H54 (cell line): ENCODE measurements at regions not wholly inside any gene's neighbourhood (a gene's known extent, or its start where the extent isn't known, plus 50 kb on each side); places are given as distances from the start of the nearest gene placed in this dataset.

ENCODE experiments used
- DNase-seq: peaks from one replicate; pipeline ENCODE4 v3.0.0; 2011; ENCODE audit warnings: low spot score, mixed read lengths; ENCODE audit not compliant: insufficient read length
- FAIRE-seq: peaks from 3 replicates; lab custom pipeline; 2011; peaks lifted over from hg19 to GRCh38; lab: Jason Lieb, UNC
- POLR2A ChIP-seq: IDR thresholded peaks from 2 replicates; pipeline ENCODE4 v1.6.1; 2011; ENCODE audit warnings: low read depth, mild to moderate bottlenecking, low read length

GRCh38 chr2:40548521-40548920 is 96.6 kb upstream of the SLC8A1 start:
- DNase-seq (no peak), FAIRE-seq (no peak)
- TF ChIP-seq POLR2A, result no peak

DNA sequence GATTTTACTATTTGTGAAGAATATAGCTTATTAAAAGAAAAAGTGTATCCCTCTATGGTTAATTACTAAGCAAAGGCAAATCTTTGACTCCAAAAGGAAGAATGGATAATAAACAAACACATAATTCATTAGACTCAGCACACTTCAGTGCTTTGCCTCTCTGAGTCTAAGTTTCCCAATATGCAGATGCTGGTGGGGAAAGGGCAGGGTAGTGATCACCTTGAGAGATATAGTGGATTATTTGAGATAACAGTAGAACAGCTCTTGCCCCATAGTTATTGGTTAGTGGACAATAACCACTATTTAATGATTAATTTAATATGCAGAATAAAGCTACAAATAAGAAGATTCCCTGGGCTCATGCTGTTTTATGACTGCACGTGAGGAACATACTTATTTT is 98.2 kb upstream of the SLC8A1 start:
- TF ChIP-seq POLR2A, result no peak
- no peak for DNase-seq
- FAIRE-seq, result no peak

DNA sequence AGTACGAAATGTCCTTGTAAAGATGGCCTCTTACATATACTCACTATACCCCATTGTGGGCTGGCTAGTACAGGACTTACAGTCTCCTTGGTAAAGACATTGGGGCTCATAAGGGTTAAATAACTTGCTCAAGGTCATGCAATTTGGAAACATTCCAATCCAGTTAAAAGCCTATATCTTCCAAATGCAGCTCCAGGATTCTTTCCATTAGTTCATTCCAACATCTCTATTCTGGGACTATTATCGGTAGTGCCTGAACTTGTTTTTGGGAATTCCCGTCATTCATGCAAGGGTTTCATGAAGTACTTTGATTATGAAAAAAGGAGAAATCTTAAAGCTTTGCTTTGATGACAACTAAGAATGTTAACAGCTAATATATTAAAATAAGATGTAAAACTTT is 99.2 kb upstream of the SLC8A1 start:
- FAIRE-seq, result no peak

GRCh38 chr2:40554665-40555294 is 102.9 kb upstream of the SLC8A1 start:
- no peak for TF ChIP-seq POLR2A
- FAIRE-seq (peak; percentile 96), DNase-seq (peak; percentile 6)

More for the DNA sequence above, 99.2 kb upstream of the SLC8A1 start:
- no peak for TF ChIP-seq POLR2A
- DNase-seq, result no peak

DNA sequence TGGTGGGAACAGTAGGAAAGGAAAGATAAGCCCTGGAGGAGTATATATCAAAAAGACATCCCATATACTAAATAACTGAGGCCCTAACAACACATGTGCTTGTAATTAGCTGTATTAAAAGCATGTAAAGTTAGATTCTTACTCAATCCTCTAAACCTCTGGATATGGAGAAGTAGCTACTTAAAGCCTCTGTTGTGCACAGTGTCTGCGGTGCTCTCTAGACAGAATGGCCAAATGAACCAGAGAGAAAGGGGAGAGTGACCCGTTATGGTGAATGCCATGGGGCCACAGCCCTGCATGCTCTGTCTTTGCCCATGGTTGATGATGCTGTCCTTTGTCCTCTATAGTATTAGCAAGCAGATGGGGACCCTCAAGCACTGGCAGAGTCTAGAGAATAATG is 104.4 kb upstream of the SLC8A1 start:
- DNase-seq, result no peak
- no peak for FAIRE-seq

GRCh38 chr2:40556739-40557138 is 104.8 kb upstream of the SLC8A1 start:
- TF ChIP-seq POLR2A, result no peak
- DNase-seq (no peak), FAIRE-seq (no peak)

More for the DNA sequence above, 104.4 kb upstream of the SLC8A1 start:
- TF ChIP-seq POLR2A, result no peak

DNA sequence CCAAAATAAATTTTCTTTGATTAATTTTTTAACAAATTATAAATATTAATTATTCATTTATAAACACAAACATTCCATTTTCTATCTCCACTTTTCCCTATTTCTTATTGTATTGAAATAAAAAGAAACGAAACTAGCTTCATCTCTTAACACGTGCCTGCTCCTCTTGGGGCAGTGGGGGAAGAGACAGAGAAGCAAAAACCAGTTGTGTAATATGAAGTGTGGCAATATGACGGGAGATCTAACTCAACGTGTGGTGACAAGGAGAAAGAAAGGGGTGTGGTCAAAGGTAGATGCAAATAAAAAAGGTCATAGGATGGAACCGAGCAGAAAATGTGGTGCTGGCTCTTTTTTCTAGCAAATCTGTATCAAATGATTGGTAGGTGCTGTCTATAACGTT is 106.9 kb upstream of the SLC8A1 start:
- no peak for FAIRE-seq
- no peak for TF ChIP-seq POLR2A
- no peak for DNase-seq

- DNase-seq (no peak), FAIRE-seq (no peak)
- TF ChIP-seq POLR2A, result no peak
Measured at GRCh38 chr2:40559175-40559574, 107.3 kb upstream of the SLC8A1 start.

- no peak for TF ChIP-seq POLR2A
- FAIRE-seq (no peak), DNase-seq (no peak)
Measured at GRCh38 chr2:40564184-40564583, 112.3 kb upstream of the SLC8A1 start.

- FAIRE-seq, result no peak
- no peak for TF ChIP-seq POLR2A
- DNase-seq, result no peak
Measured at GRCh38 chr2:40579247-40579646, 127.4 kb upstream of the SLC8A1 start.

DNA sequence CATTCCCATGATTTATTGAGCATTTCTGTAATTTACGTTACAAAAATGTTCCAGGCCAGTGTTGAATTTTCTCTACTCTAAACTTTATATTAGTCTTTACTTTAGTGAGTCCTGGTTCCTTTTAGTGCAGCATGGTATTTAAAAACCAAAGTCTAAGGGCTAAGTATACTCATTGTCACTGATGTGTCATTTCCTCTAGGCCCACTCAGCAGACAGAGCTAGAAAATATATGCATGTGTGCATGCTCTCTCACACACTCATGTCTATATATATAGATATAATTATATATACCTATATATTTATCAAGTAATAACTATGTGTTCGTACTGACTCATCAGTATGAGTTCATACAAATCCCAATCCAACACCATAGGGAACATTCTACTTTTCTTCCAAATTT is 132.5 kb upstream of the SLC8A1 start:
- no peak for TF ChIP-seq POLR2A
- DNase-seq, result no peak
- FAIRE-seq, result no peak

DNA sequence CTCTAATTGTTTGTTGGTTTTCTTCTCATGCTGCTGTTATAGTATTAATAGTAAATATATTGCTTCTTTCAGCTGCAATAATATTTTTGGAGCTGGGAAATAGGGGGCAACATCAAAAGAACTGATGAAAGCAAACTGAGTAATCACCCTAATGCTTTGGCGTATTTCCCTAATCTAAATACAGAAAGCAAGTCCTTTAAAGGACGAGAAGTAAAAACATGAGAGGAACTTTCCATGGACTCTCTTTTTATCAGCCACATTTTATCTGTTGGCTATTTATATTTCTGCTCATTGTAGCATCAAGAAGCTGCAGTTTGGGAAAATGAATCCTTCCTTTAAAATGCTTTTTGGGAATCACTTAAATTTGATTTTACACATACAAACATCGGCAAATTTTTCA is 139.9 kb upstream of the SLC8A1 start:
- DNase-seq (no peak), FAIRE-seq (no peak)
- no peak for TF ChIP-seq POLR2A

- TF ChIP-seq POLR2A, result no peak
- DNase-seq (no peak), FAIRE-seq (no peak)
Measured at GRCh38 chr2:40592218-40592617, 140.3 kb upstream of the SLC8A1 start.

GRCh38 chr2:40606862-40607261 is 155.0 kb upstream of the SLC8A1 start:
- no peak for TF ChIP-seq POLR2A
- FAIRE-seq, result peak; percentile 97
- DNase-seq, result peak; percentile 3

DNA sequence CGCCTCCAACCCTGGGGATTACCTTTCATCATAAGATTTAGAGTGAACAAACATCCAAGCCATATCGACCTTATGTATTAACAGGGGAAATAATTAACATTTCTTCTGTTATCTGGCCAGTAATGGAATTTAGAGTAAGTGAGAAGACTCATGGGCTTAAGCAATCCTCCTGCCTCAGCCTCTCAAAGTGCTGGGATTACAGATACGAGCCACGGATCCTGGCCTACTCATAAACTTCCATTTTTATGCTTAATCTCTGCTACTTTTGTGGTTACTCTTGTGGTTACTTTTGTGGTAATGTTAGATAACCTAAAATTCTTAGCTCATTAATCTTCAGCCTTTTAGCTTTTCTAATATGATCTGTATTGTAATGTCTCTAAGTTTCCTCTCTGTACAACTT is 159.3 kb upstream of the SLC8A1 start:
- FAIRE-seq (no peak), DNase-seq (no peak)
- no peak for TF ChIP-seq POLR2A
